ENCODE measurements at regions not wholly inside any gene's neighbourhood (a gene's known extent, or its start where the extent isn't known, plus 50 kb on each side); places are given as distances from the start of the nearest gene placed in this dataset.
A peak's percentile ranks its signal among the peaks of the same experiment; 100 is the strongest.

DNA sequence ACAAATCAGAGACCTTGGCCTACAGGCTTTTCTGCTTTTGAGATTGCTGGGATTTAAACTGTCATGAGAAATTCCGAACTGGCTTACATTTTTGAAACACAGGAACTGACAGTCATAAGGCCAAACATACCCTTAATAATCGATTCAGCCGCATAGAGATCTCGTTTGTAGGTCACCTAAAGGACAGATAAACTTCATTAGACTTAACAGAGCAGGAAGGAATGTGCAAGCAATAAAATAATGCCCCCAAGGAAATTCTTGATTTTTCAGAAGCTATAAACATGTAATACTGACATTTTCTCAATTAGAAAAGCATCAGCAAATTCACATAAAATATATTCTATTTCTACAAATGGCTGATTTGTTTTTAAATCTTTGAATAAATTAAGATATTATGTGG, 120.0 kb downstream of the CRPPA start:
- no peaks in the 10 kb centered on the region for H3K4me1 ChIP-seq (ENCODE audit: control insufficient read depth, extremely low read depth, insufficient read depth, low read length)
- H3K27me3 ChIP-seq (ENCODE audit: control insufficient read depth, insufficient read depth, low read length) = no peaks in the 10 kb centered on the region
- H3K4me3 ChIP-seq (replicated peaks in 1 of 4; ENCODE audit: control extremely low read depth in 1 of 4, insufficient read depth in 1 of 4, low read depth in 3 of 4, low read length in 4 of 4) = no peak overlapping the region
- H4K20me1 ChIP-seq (ENCODE audit: control insufficient read depth, extremely low read depth, insufficient read depth, low read length) = no peaks in the 10 kb centered on the region
- no peaks in the 10 kb centered on the region for H3K36me3 ChIP-seq (ENCODE audit: control insufficient read depth, insufficient read depth, low read length)
- TF ChIP-seq, protein P1, sequence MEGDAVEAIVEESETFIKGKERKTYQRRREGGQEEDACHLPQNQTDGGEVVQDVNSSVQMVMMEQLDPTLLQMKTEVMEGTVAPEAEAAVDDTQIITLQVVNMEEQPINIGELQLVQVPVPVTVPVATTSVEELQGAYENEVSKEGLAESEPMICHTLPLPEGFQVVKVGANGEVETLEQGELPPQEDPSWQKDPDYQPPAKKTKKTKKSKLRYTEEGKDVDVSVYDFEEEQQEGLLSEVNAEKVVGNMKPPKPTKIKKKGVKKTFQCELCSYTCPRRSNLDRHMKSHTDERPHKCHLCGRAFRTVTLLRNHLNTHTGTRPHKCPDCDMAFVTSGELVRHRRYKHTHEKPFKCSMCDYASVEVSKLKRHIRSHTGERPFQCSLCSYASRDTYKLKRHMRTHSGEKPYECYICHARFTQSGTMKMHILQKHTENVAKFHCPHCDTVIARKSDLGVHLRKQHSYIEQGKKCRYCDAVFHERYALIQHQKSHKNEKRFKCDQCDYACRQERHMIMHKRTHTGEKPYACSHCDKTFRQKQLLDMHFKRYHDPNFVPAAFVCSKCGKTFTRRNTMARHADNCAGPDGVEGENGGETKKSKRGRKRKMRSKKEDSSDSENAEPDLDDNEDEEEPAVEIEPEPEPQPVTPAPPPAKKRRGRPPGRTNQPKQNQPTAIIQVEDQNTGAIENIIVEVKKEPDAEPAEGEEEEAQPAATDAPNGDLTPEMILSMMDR (conservative IDR thresholded peaks at IDR 0.05 in 1 of 2, IDR thresholded peaks at IDR 0.05 in 1 of 2; ENCODE audit: low read depth in 1 of 2, low read length in 2 of 2) = no peak
- no peak for TF ChIP-seq EZH2 (IDR thresholded peaks at IDR 0.05; ENCODE audit: low read length, missing control alignments)
- no peak overlapping the region for H3K27ac ChIP-seq (ENCODE audit: insufficient read depth, low read length)
- H2AFZ ChIP-seq (ENCODE audit: low read length) = no peak overlapping the region
- no peak overlapping the region for H3K9ac ChIP-seq (ENCODE audit: insufficient read depth, low read length)
- no peak overlapping the region for H3K4me2 ChIP-seq (ENCODE audit: extremely low read depth, insufficient read depth, low read length)
- H3K79me2 ChIP-seq (ENCODE audit: control insufficient read depth, insufficient read depth, low read length) = no peaks in the 10 kb centered on the region
- no peaks in the 10 kb centered on the region for H3K9me3 ChIP-seq (ENCODE audit: control insufficient read depth, insufficient read depth, low read depth, low read length)
- no peak for DNase-seq (ENCODE audit: low read depth in 2 of 2)

DNA sequence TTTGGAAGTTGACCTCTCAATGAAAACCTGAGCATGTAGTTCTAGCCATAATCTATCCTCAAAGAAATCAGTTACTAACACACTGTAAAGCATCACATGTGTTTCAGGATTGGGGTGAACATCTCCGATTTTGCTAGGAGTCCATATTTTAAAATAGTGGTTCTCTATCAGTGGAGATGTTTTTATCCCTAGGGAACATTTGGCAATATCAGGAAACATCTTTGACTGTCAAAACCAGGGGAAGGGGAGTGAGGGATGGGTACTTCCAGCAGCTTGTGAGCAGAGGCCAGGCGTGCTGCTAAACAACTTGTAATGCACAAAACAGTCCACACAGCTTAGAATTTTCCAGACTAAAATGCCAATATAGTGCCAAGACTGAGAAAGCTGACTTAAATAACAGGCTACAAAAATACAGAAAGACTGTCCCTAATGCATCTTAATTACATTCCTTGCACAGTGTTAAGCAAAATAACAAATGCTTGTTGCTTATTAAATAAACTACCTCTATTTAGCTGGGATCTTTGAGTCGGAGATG, 120.9 kb downstream of the CRPPA start:
- H3K4me3 ChIP-seq (replicated peaks in 1 of 4; ENCODE audit: control extremely low read depth in 1 of 4, insufficient read depth in 1 of 4, low read depth in 3 of 4, low read length in 4 of 4) = no peak overlapping the region
- no peak overlapping the region for H3K27ac ChIP-seq (ENCODE audit: insufficient read depth, low read length)
- no peak for TF ChIP-seq EZH2 (IDR thresholded peaks at IDR 0.05; ENCODE audit: low read length, missing control alignments)
- no peaks in the 10 kb centered on the region for H3K36me3 ChIP-seq (ENCODE audit: control insufficient read depth, insufficient read depth, low read length)
- no peak overlapping the region for H3K9ac ChIP-seq (ENCODE audit: insufficient read depth, low read length)
- H3K4me2 ChIP-seq (ENCODE audit: extremely low read depth, insufficient read depth, low read length) = no peak overlapping the region
- DNase-seq (ENCODE audit: low read depth in 2 of 2) = peak in 1 of 2 donors; percentile 5
- H4K20me1 ChIP-seq (ENCODE audit: control insufficient read depth, extremely low read depth, insufficient read depth, low read length) = no peaks in the 10 kb centered on the region
- H3K4me1 ChIP-seq (ENCODE audit: control insufficient read depth, extremely low read depth, insufficient read depth, low read length) = no peaks in the 10 kb centered on the region
- H3K79me2 ChIP-seq (ENCODE audit: control insufficient read depth, insufficient read depth, low read length) = no peaks in the 10 kb centered on the region
- no peaks in the 10 kb centered on the region for H3K27me3 ChIP-seq (ENCODE audit: control insufficient read depth, insufficient read depth, low read length)
- no peaks in the 10 kb centered on the region for H3K9me3 ChIP-seq (ENCODE audit: control insufficient read depth, insufficient read depth, low read depth, low read length)
- H2AFZ ChIP-seq (ENCODE audit: low read length) = peak overlapping the region; percentile 3

DNA sequence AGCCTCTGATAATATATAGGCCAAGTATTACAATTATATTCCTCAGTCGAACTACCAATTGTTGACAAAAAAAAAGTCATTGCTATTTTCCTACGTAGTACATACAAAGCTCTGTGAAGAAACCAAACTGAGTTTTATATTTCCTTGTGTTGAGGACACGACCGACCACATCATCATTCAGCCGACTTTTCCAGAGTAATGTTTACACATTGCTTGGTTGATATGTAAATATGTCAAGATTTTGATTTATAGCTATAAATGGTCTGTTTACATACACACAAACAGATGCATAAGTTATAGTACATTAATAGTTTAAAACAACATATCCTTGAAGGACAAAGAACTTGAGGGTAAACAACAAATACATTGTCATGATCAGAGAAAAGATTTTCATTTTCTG, 121.5 kb downstream of the CRPPA start:
- no peak overlapping the region for H3K4me2 ChIP-seq (ENCODE audit: extremely low read depth, insufficient read depth, low read length)
- no peaks in the 10 kb centered on the region for H3K9me3 ChIP-seq (ENCODE audit: control insufficient read depth, insufficient read depth, low read depth, low read length)
- DNase-seq (ENCODE audit: low read depth in 2 of 2) = peak in 1 of 2 donors; percentile 70
- no peaks in the 10 kb centered on the region for H3K27me3 ChIP-seq (ENCODE audit: control insufficient read depth, insufficient read depth, low read length)
- no peak overlapping the region for H3K4me3 ChIP-seq (replicated peaks in 1 of 4; ENCODE audit: control extremely low read depth in 1 of 4, insufficient read depth in 1 of 4, low read depth in 3 of 4, low read length in 4 of 4)
- no peak overlapping the region for H2AFZ ChIP-seq (ENCODE audit: low read length)
- TF ChIP-seq, protein P1 (conservative IDR thresholded peaks at IDR 0.05 in 1 of 2, IDR thresholded peaks at IDR 0.05 in 1 of 2; ENCODE audit: low read depth in 1 of 2, low read length in 2 of 2) = no peak
- no peak for TF ChIP-seq EZH2 (IDR thresholded peaks at IDR 0.05; ENCODE audit: low read length, missing control alignments)
- no peak overlapping the region for H3K9ac ChIP-seq (ENCODE audit: insufficient read depth, low read length)
- no peaks in the 10 kb centered on the region for H3K36me3 ChIP-seq (ENCODE audit: control insufficient read depth, insufficient read depth, low read length)
- H3K4me1 ChIP-seq (ENCODE audit: control insufficient read depth, extremely low read depth, insufficient read depth, low read length) = no peaks in the 10 kb centered on the region
- H3K27ac ChIP-seq (ENCODE audit: insufficient read depth, low read length) = no peak overlapping the region
- no peaks in the 10 kb centered on the region for H4K20me1 ChIP-seq (ENCODE audit: control insufficient read depth, extremely low read depth, insufficient read depth, low read length)
- H3K79me2 ChIP-seq (ENCODE audit: control insufficient read depth, insufficient read depth, low read length) = no peaks in the 10 kb centered on the region
